Fibroblast of skin of back (primary cell): ENCODE measurements at regions not wholly inside any gene's neighbourhood (a gene's known extent, or its start where the extent isn't known, plus 50 kb on each side); places are given as distances from the start of the nearest gene placed in this dataset.
"Not testable (repeated sequence)": the region's sequence is repeated elsewhere in the genome, so short reads cannot be mapped to it uniquely, and the experiment has no call there.

Source experiments
- DNase-seq: peaks from one replicate; pipeline ENCODE4 v3.0.0-alpha.2; 2013

DNA sequence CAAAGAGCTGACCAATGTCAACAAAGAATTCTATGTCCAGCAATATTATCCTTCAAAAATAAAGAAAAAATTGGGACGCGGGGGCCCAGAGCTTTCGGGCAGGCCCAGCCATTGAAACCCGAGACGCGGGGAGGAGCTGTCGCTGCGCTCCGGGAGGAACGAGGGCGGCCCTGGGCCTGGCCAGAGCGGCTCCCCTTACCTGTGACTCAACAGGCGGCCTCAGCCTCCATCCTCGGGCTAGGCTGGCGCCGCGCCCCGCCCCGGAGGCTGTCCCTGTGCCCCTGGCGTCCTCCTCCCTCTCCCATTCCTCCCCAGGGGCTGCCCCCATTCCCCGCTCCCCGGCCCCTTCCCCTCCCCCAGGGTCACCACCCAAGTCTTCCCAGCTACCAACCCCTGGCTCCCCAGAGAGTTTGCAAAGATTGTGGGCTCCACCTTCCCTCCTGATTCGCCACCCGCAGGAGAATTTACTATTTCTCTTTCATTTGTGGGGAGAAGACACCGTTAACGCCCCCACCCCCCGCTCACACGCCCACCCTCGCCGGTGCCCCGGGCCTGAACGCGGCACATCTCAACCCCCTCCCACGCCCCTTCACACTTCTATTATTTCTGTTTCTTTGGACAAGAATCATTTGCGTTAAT lies 127.9 kb downstream of the ARRDC4 start:
- DNase-seq: not testable (repeated sequence)

DNA sequence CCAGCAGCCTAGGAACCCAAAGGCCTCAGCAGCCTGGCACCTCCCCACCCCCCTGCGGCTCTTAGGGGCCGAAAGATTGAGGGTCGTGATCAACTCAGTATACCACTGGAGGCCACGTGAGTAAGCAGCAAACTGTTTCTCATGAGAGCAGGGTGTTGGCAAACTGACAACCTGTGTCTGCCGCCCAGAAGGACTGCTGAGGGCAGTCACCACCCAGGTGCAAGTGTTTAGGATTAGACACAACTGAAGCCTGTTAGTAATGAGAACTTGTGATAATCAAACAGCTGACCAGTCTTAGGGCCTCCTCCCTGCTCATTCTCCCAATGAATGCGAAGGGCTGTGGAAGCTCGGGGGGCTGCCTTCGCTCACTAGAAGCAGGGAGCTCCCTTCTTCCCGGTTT lies 128.8 kb downstream of the ARRDC4 start:
- not testable (repeated sequence) for DNase-seq

DNA sequence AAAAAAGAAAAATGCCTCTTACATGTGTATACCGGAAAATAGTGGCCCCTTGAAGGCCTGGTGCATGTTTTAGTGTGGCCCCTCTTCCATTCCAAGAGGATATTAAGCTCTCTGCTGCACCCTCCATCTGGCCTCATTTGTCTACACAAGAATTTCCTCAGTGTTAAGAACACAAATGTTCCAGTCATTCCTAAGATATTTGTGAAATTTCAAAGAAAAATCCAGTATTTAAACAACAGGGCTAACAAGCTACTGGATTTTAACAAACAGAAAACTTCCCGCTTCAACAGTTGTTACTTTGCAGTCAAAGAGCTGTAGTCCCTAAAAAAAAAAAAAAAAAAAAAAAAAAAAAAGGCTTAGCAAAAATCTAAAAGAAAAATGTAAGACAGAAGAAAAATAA lies 137.5 kb downstream of the ARRDC4 start:
- DNase-seq: peak; percentile 37

DNA sequence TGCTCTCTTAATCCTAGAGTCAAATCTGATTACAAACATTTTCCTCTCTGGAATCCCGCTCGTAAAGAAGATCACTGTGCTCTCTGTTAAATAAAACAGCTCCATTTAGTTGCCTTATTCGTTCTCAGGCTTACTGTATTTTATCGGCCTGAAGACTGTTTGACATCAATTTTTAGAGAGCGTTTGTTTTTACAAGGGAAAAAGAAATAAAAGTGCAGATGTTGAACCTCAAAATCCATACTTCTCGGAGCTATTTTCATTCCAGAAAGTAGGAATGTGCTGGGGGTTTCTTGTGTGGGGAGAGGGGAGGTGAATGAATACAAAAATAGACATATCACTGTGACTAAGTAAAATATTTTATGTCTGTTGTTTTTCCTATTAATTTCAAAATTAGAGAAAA lies 140.1 kb downstream of the ARRDC4 start:
- DNase-seq: not testable (repeated sequence)

DNA sequence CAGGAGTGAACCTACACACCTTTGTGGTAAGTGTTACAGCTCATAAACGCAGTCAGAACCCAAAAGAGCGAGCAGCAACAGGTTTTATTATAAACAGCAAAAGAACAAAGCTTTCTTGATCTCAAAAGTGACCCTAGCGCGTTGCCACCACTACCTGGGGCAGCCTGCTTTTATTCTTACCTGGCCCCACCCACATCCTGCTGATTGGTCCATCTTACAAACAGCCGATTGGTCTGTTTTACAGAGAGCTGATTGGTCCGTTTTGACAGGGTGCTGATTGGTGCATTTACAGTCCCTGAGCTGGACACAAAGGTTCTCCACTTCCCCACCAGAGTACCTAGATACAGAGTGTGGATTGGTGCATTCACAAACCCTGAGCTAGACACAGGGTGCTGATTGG lies 143.1 kb downstream of the ARRDC4 start:
- no peak for DNase-seq

DNA sequence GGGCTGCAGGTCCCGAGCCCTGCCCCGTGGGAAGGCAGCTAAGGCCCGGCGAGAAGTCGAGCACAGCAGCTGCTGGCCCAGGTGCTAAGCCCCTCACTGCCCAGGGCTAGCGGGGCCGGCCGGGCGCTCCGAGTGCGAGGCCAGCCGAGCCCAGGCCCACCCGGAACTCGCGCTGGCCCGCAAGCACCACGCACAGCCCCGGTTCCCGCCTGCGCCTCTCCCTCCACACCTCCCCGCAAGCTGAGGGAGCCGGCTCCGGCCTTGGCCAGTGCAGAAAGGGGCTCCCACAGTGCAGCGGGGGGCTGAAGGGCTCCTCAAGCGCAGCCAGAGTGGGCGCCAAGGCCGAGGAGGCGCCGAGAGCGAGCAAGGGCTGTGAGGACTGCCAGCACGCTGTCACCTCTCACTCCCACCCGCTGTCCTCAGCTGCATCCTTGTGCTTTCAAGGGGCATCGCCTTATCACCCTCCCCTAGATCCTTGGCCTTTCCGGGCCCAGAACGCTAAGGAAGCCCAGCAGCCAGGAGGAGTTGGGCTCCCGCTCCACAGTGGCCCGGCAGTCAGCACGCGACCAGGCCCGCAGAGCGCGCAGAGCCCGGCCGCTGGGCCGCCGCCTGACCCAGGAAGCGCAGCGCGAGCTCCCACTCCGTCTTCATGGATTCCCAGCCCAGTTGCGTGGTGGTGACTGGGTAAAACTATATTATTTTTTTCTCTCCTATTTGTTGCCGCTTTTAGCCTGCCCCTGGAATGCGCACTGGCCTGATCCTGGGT lies 144.1 kb downstream of the ARRDC4 start:
- not testable (repeated sequence) for DNase-seq

DNA sequence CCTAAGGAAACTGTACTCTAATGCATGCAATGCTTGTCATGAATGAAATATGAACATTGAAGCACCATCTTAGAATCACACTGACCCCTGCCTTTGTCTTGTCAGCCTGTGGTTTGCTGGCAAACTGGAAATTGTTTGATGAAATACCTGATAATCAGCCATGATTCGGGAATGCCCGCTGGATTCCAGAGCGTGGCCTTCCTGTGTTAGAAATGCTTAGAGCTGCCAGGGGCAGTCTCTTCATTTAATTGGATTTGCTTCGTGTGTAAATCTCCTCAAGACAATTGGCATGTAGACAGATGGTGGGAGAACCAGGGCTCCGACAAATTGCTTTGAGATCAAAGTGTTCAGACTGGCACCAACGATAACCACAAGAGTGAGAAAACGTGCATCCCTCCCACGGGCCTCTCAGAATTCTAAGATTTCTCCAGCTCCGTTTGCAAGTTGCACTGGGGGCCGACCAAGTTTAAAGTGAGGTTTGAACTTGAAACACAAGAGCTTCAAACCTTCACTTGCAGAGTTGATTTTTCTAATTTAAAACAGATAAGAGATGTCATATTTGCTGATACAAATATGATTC lies 146.2 kb downstream of the ARRDC4 start:
- not testable (repeated sequence) for DNase-seq

DNA sequence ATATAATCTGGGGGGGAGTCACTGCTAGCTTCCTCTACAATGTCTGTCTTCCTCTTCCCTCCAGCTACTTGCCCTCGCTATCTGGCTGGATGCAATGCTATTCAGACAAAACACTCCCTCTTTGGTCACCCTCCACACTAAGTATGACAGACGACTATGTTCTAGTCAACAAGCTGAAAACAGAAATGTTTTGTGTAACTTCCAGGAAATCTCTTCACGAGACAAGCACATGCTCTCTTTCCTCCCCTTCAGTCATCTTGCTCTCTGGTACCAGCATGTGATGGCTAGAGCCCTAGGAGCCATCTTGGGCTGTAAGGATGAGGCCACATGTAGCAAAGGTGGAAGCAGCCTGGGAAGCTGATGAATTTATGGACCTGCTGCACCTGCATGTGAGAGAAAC lies 151.3 kb downstream of the ARRDC4 start:
- no peak for DNase-seq

DNA sequence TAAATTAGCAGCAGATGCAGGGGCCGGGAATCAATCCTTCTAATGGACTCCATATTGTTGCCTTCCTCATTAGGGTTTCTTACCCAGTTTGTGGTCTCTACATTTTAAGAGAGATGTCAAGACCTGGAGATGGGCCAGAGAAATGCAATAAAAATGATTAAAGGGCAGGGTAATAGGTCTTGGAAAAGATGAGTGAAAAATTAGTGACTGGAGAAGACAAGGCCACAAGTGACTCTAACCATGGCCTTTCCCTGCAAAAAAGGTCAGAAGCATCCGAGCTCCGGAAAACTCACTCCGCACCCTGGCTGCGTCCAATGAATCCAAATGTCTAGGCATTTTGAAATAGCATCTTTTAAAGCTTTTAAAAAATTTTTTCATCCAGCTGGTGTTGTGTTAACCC lies 152.8 kb downstream of the ARRDC4 start:
- DNase-seq: no peak

DNA sequence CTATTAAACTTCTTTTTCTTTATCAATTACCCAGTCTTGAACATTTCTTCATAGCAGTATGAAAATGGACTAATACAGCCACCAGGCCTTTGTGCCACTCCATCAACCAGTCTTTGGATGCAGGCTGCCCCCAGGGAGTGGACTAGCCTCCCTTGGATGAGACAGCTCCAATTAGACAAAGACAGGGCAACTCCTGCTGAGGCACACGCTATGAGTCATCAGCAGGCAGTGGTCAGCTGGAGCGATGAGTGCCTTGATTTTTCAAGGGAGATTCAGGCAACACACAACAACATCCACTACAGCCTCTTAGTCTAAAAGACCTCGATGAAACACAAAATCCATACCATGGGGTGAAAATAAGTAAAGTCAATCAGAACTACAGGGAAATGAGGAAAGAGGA lies 160.1 kb downstream of the ARRDC4 start:
- peak; percentile 59 for DNase-seq

DNA sequence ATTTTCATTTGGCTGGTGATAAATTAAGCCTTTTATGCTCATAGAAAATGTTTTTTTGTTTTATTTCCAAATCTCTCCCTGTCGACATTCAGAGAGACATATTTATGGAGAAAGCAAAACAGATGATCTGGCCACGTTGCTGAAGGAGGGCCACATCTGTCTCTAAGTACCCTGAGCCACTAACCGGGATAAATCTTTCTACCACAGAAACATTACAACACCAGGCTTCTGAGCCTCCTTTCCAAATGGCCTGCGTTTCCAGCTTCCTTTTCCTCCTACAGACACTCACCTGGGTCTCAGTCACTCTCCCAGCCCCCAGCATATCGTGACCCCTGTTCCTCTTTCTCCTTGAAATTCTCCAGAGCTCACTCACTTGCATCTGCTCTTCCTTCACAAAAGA lies 161.0 kb downstream of the ARRDC4 start:
- no peak for DNase-seq

DNA sequence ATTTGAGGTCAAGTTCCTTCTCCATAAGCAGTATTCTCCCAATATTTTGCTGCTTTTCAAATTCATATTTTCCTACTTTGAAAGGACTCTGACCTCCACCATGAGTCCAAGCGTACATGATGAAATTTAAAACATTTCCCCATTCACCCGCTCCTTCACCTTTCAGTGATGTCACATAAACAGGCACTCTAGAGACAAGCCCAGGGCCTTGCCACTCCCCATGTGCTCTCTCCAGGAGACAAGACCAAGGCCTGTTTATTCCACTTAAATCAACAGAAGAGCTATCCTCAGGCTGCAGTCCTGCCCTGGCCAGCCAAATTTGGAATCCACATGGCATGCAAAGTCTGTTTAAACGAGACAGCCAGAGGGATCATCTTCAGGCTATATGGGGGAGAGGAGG lies 161.5 kb downstream of the ARRDC4 start:
- DNase-seq: no peak

DNA sequence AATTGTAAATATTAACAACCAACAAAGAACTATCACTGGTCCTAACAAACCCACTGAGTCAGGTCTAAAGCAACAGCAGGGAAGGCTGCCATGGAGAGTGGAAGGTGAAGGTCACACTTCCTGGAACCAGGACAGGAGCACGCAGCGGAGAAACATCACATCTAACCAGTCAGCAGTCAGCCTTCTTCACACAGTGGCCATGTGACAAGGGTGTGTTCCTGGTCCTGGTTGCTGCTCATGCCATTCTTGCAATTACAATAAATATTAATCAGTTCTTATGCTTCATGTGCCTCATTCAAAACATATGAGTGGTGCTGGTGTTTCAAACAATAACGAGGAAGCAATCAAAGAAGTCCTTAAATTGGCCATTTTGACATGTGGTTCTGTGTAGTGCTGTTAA lies 162.8 kb downstream of the ARRDC4 start:
- DNase-seq: peak; percentile 27

DNA sequence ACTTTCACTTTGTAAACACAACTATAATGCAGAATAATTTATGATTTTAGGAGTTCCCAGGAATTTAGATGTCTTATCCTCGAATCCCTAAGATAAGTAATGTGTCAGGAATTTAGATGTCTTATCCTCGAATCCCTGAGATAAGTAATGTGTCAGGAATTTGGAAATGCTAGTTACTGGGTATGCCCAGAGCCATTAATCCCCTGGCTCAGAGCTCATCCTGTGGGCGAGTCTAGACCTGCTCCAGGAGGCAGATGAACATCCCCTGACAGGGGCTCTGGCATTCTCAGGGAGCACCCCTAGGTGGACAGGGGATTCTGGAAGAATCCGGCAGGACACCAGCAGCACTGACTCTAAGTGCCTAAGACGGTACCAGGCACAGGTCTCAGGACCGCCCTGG lies 163.3 kb downstream of the ARRDC4 start:
- DNase-seq: peak; percentile 85

DNA sequence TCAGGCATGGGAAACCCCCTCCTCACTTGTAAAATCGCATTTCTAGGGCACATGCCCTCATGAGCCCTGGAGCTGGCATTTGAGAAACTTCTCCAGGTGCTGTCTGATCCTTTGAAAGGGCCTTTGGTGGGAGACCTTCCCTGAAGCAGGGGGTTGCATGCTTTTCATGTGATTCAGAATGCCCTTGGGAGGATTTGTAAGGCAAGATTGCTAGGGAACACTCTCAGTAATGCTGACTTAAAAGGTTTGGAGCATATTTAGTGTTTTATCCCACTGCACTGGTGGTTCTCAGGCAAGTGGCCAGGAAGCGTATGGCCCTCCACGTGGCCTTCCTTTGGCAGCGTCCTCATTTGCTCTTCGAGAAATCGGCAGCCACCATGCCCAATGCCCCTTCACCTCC lies 164.1 kb downstream of the ARRDC4 start:
- peak; percentile 76 for DNase-seq

DNA sequence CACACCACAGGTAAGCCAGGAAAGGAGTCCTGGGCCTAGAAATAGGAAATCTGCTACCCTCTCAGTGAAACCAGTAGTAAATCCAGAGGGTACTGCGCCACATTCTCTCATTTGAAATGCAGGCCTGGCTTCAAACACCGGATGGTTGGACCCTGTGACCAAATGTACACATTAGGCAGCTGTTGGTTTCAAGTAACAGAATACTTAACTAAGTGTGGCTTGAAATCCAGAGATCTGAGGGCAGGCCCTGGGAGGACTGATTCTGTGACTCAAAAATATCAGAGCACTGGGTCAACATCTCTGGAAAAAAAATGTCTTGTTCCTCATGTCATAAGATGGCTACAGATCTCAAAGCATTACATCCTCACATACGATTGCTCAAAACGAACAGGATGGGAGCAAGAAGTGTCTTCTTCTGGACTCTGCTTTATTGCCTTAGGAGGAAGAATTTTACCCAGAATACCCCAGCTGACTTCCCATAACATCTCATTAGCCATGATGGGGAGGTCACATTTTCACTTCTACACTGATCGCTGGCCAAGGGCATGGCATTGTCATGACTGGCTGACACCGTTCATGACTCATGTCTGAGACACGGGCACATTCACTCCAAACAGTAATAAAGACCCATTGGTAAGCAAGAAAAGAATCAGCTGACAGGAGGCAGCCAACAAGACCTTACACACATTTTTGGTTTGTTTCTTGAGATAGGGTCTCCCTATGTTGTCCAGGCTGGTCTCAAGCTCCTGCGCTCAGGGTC lies 166.0 kb downstream of the ARRDC4 start:
- peak; percentile 62 for DNase-seq

DNA sequence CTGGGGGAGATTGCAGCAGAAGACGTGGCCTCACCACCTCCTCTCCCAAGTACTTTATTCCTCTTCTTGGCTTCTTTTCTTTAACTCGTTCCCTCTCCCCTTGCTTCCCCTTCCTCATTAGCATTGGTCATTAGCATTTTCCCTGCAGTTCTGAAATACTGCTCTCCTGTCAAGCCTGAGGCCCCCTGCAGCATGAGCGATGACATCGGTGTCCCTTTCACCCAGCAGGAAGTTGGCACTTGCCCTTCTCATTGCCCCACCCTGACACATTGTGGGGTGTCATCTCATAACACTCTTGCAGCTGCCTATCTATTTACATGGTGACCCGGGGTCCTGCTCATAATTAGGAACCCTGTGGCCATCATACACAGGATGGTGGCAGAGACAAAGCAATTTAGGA lies 167.1 kb downstream of the ARRDC4 start:
- DNase-seq: no peak

DNA sequence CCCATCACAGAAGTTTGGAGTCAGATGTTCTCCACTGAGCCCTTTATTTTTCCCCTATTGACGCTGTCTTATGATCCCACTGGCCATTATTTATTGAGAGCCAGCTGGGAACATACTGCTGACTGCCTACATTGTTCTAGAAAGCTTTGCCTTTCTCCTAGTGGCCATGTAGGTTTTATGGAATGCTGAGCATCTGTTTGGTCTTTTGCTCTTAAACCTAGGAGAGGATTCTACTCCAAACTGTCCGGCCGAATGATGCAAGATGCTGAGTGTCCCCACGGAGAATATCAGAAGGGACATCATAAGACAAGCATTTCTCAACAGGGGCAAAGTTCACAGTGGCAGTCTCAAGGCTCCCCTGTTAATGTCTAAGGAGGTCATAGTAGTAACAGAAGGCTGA lies 171.4 kb downstream of the ARRDC4 start:
- peak; percentile 21 for DNase-seq

DNA sequence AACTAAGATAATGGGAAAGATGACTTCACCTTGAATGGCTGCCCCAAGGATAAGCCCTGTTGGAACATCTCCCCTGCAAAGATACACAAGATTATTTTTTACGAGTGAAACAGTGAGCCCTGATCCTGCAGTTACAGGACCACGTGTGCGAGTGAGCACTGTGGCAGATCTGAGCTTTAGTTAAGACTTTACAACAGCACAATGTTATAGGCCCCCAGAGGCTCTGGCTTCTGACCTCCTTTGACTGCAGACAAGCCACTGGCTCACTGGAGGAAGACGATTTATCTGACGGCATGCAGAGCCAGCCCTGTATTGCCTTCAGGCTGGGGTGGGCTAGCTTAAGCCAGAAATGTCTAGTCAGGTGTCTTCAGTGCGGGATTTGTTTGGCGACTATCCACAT lies 174.4 kb downstream of the ARRDC4 start:
- no peak for DNase-seq

DNA sequence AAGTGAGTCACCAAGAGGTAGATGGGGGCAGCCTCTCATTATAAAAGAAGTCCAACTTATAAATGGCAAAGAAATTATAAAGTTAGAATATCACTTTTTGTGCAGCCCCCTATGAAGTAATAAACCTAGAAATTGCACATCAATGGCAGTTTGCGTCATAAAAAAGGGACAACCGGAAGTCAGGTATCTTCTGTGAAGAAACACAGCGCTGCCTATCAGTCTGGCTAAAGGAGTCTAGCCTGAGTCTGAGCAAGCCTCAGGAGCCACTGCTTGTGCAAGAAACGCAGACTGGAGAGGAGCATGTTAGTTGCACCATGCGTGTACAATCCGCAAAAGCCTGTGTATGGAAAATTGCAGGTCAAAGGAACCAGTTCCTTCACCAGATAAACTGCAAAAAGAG lies 178.4 kb downstream of the ARRDC4 start:
- DNase-seq: no peak

DNA sequence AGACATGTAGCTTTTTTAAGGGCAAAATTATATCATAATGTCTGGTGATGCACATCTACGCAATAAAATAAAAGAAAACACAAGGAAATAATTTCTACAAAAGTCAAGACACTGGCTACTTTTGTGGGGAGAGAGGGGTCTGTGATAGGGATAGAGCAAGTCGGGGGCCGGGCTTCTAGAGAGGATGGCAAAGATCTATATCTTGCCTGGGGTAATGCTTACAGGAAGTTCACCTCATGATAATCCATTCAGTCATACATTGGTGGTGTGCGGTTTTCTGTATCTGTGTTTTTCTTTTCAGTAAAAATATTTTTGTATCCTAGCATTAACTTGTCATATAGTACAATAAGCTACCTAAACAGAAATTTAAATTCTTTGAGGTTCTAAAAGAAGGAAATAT lies 178.8 kb downstream of the ARRDC4 start:
- peak; percentile 28 for DNase-seq

DNA sequence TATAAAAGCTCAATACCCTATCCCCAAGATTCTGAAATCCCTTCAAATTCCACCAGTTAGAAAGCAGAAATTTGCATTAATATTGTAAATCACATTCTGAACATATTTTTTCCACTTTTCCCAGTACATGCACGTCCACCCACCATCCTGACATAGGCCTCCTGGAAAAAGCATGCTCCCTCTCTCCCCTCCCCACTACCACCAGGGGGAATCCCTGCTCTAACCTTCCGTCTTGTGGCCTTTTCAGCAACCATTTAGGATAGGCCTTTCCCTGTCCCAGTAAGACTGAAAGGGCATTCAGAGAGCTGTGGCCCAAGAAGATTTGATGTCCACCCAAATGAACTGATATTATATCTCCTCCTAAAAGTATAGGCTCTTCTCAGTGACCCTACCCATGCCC lies 182.1 kb downstream of the ARRDC4 start:
- DNase-seq: no peak

DNA sequence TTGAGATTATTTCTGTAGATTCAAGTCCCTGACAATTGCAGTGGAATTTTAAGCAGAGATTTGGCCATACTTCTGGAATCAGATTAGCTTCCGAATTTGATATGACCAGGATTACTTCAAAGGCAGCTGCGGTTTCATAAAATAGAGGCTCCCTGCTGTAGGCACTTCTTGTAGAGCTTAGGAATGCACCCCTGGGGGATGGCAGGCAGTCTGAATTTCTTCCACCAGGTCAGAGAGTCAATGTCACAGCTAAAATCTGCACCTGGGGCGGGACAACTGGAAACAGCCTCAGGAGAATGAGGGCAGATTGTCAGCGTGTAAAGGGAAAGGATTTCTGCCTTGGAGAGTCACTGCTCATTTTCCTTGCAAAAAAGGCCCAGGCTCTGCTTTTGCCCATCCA lies 182.6 kb downstream of the ARRDC4 start:
- DNase-seq: no peak
